ENCODE measurements at regions not wholly inside any gene's neighbourhood (a gene's known extent, or its start where the extent isn't known, plus 50 kb on each side); places are given as distances from the start of the nearest gene placed in this dataset.

- CTCF ChIA-PET: no interaction called here
These were observed 103.5 kb upstream of the RET start for GRCh38 chr10:42973411-42973810.

DNA sequence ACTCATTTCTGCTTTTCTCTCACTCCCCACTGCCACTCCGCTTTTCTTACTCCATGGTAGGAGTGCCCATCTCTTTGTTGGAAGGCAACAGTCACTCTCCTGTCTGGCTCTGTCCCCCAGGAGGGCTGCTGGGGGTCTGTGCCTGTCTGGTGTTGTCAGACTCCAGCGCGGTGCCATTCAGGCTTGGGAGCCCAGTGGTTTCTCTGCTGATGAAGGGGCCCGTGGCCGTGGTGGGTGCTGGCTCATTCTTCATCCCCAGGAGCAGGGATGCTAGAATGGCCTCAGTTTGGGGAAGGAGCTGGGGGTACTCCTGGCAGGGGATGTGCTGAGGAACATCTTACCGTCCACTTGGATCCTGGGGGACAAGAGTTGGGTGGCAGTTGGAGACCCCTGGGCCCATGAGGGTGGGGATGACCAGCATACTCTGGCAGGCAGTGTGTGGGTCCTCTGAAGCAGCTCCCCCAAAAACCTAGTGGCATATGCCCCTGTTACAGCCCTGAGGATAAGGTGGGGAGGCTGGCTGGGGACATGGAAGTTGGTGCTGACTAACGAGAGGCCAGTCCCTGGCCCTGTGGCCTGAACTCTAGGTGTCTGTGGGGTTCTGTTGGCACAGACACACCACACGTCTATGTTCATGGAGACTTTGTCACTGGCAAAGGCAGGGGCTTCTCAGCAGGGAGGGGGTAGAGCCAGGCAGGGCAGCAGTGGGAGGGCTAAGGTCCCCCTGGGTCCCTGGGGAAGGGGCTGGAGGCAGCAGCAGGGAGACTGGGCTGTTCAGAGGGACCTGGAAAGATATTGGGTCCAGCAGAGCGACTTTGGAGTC is 102.8 kb upstream of the RET start:
- no peak for ATAC-seq (replicated peaks in 1 of 4)
- WGBS (ENCODE audit: insufficient coverage): 88% methylated on average over 6 of the region's 9 CpGs
- POLR2A ChIA-PET: no interaction called here

More at GRCh38 chr10:42973411-42973810, 103.5 kb upstream of the RET start:
- ATAC-seq (replicated peaks in 1 of 4) (no peak), DNase-seq (no peak)
- Mint-ChIP-seq H3K4me3 (no peak overlapping the region), H3K36me3 (no peaks in the 10 kb centered on the region), H3K9me3 (no peaks in the 10 kb centered on the region), H3K27ac (no peak overlapping the region), H3K4me1 (no peaks in the 10 kb centered on the region), H3K27me3 (peaks cover 2 to 4% of the 10 kb centered on the region in 2 donors)
- no peaks in the 10 kb centered on the region for H3K9me3 ChIP-seq
- H3K4me1 ChIP-seq (ENCODE audit: control insufficient read depth in 1 of 2, extremely low read depth in 1 of 2, insufficient read depth in 2 of 2, low read length in 2 of 2): no peaks in the 10 kb centered on the region
- H3K4me3 ChIP-seq (ENCODE audit: control insufficient read depth in 1 of 2, extremely low read depth in 1 of 2, low read length in 1 of 2): no peak overlapping the region
- peaks cover 0 to 37% of the 10 kb centered on the region in 2 experiments for H3K27me3 ChIP-seq (replicated peaks in 1 of 2; ENCODE audit: control insufficient read depth in 2 of 2, extremely low read depth in 1 of 2, insufficient read depth in 2 of 2, low read length in 1 of 2)
- no peak overlapping the region for H3K27ac ChIP-seq (ENCODE audit: low read length)
- POLR2A ChIA-PET: no interaction called here
- WGBS (ENCODE audit: insufficient coverage): 60% methylated on average over 2 of the region's 6 CpGs
- no peaks in the 10 kb centered on the region for H3K36me3 ChIP-seq (ENCODE audit: control insufficient read depth in 2 of 2, extremely low read depth in 1 of 2, insufficient read depth in 1 of 2, low read length in 1 of 2)

DNA sequence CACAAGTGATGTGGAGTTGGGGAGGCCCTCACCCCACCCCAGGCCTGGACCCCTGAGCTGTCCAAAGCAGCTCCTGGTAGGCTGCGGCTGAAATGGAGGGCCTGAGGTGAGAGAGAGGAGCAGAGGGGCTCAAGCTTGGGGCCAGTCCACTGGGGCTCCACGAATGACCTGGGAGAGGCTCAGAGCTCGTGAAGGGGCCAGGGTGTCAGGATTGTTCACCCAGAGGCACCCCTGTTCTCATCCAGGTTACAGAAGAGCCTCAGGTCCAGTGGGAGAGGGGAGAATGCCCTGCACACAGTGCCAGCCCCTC is 102.2 kb upstream of the RET start:
- DNase-seq (no peak), ATAC-seq (replicated peaks in 1 of 4) (no peak)
- Mint-ChIP-seq H3K4me1 (no peaks in the 10 kb centered on the region), H3K4me3 (no peak overlapping the region), H3K27ac (no peak overlapping the region), H3K36me3 (no peaks in the 10 kb centered on the region), H3K9me3 (no peaks in the 10 kb centered on the region), H3K27me3 (peaks cover 2 to 4% of the 10 kb centered on the region in 2 donors)
- ChIA-PET CTCF (no interaction called here), POLR2A (no interaction called here)
- no peak overlapping the region for H3K4me3 ChIP-seq (ENCODE audit: control insufficient read depth in 1 of 2, extremely low read depth in 1 of 2, low read length in 1 of 2)
- H3K9me3 ChIP-seq: no peaks in the 10 kb centered on the region
- 51% methylated on average over 2 of the region's 3 CpGs for WGBS (ENCODE audit: insufficient coverage)
- H3K36me3 ChIP-seq (ENCODE audit: control insufficient read depth in 2 of 2, extremely low read depth in 1 of 2, insufficient read depth in 1 of 2, low read length in 1 of 2): no peaks in the 10 kb centered on the region
- no peak overlapping the region for H3K27ac ChIP-seq (ENCODE audit: low read length)
- peaks cover 0 to 34% of the 10 kb centered on the region in 2 experiments for H3K27me3 ChIP-seq (replicated peaks in 1 of 2; ENCODE audit: control insufficient read depth in 2 of 2, extremely low read depth in 1 of 2, insufficient read depth in 2 of 2, low read length in 1 of 2)
- no peaks in the 10 kb centered on the region for H3K4me1 ChIP-seq (ENCODE audit: control insufficient read depth in 1 of 2, extremely low read depth in 1 of 2, insufficient read depth in 2 of 2, low read length in 2 of 2)

More for the DNA sequence above, 102.8 kb upstream of the RET start:
- Histone ChIP-seq H3K9me3 (no peaks in the 10 kb centered on the region), H3K27ac (ENCODE audit: low read length) (no peak overlapping the region), H3K4me1 (ENCODE audit: control insufficient read depth in 1 of 2, extremely low read depth in 1 of 2, insufficient read depth in 2 of 2, low read length in 2 of 2) (no peaks in the 10 kb centered on the region), H3K4me3 (ENCODE audit: control insufficient read depth in 1 of 2, extremely low read depth in 1 of 2, low read length in 1 of 2) (no peak overlapping the region), H3K36me3 (ENCODE audit: control insufficient read depth in 2 of 2, extremely low read depth in 1 of 2, insufficient read depth in 1 of 2, low read length in 1 of 2) (no peaks in the 10 kb centered on the region), H3K27me3 (replicated peaks in 1 of 2; ENCODE audit: control insufficient read depth in 2 of 2, extremely low read depth in 1 of 2, insufficient read depth in 2 of 2, low read length in 1 of 2) (peaks cover 0 to 37% of the 10 kb centered on the region in 2 experiments)
- Mint-ChIP-seq H3K36me3 (no peaks in the 10 kb centered on the region), H3K27me3 (peaks cover 2 to 4% of the 10 kb centered on the region in 2 donors), H3K9me3 (no peaks in the 10 kb centered on the region), H3K4me3 (no peak overlapping the region), H3K4me1 (no peaks in the 10 kb centered on the region), H3K27ac (no peak overlapping the region)
- peak in 4 of 35 experiments; percentile 1 to 17 (median 2) for DNase-seq
- CTCF ChIA-PET: no interaction called here

DNA sequence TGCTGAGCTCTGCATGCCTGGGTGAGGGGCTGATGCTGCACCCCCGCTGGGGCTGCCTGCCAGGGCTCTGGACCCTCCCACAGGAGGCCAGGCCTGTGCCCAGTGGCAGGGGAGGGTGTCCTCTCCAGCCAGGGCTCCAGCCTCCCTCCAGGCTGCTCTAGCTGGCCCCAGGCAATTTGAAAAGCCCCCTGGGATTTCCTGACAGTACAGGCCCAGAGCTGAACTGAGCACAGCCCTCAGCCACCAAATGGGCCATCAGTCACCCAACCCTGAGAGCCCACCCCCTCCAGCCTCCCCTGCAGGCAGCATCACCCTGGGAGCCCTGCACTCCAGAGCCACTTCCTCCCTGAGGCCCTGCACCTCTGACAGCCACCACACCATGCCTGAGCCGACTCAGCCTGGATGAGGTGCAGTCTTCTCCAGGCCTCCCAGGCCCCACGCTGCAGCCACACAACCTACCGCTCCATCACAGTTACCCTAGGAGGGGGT is 101.8 kb upstream of the RET start:
- DNase-seq (peak in 3 of 35 experiments; percentile 0 to 10 (median 5)), ATAC-seq (replicated peaks in 1 of 4) (no peak)
- no peak overlapping the region for H3K4me3 ChIP-seq (ENCODE audit: control insufficient read depth in 1 of 2, extremely low read depth in 1 of 2, low read length in 1 of 2)
- Mint-ChIP-seq H3K27ac (no peak overlapping the region), H3K36me3 (no peaks in the 10 kb centered on the region), H3K4me3 (no peak overlapping the region), H3K27me3 (peaks cover 2 to 4% of the 10 kb centered on the region in 2 donors), H3K4me1 (no peaks in the 10 kb centered on the region), H3K9me3 (no peaks in the 10 kb centered on the region)
- peaks cover 0 to 31% of the 10 kb centered on the region in 2 experiments for H3K27me3 ChIP-seq (replicated peaks in 1 of 2; ENCODE audit: control insufficient read depth in 2 of 2, extremely low read depth in 1 of 2, insufficient read depth in 2 of 2, low read length in 1 of 2)
- no peaks in the 10 kb centered on the region for H3K9me3 ChIP-seq
- no peaks in the 10 kb centered on the region for H3K4me1 ChIP-seq (ENCODE audit: control insufficient read depth in 1 of 2, extremely low read depth in 1 of 2, insufficient read depth in 2 of 2, low read length in 2 of 2)
- H3K27ac ChIP-seq (ENCODE audit: low read length): no peak overlapping the region
- CTCF ChIA-PET: no interaction called here
- H3K36me3 ChIP-seq (ENCODE audit: control insufficient read depth in 2 of 2, extremely low read depth in 1 of 2, insufficient read depth in 1 of 2, low read length in 1 of 2): no peaks in the 10 kb centered on the region
- WGBS (ENCODE audit: insufficient coverage): no CpG with 5 or more reads among the region's 4 CpGs
- POLR2A ChIA-PET: no interaction called here

DNA sequence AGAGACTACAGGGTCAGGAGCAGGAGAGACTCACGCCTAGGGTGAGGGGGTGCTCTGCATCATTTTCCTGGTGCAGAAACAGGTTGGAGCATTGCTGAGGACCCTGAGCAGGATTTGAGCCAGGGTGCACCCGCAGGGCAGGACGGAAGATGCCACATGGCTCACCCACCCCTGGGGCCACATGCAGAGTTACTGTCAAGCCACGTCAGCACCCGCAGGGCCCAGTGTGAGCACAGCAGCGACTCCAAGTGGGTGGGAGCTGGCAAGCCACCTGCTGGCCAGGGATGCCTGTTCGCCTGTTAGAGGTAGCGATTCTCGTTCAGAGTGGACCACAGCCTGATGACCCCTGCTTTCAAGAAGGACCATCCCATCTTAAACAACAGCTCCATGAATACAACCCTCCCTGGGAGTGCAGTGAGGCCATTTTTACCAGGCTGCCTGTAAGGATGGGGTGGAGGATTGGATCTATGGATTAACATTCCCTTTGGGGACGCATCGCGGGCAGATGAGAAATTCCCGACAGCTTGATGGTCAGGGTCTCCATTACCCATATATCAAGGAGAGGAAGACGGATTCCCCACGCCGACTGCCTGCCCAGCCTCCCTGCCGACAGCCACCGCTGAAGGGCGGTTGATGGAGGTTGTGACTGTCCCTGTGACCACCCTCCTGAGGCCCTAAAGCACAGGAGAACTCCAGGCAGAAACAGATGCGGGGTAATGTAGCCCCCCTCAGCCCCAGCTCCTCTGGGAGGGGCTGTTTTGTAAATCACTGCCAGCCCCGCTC is 101.1 kb upstream of the RET start:
- H3K4me1 Mint-ChIP-seq: no peaks in the 10 kb centered on the region
- POLR2A ChIA-PET: no interaction called here

GRCh38 chr10:42976351-42977031 is 100.4 kb upstream of the RET start:
- Mint-ChIP-seq H3K27me3 (peaks cover 2 to 4% of the 10 kb centered on the region in 2 donors), H3K4me1 (no peaks in the 10 kb centered on the region), H3K9me3 (no peaks in the 10 kb centered on the region), H3K4me3 (no peak overlapping the region), H3K36me3 (no peaks in the 10 kb centered on the region), H3K27ac (no peak overlapping the region)
- Histone ChIP-seq H3K4me3 (ENCODE audit: control insufficient read depth in 1 of 2, extremely low read depth in 1 of 2, low read length in 1 of 2) (no peak overlapping the region), H3K9me3 (no peaks in the 10 kb centered on the region), H3K4me1 (ENCODE audit: control insufficient read depth in 1 of 2, extremely low read depth in 1 of 2, insufficient read depth in 2 of 2, low read length in 2 of 2) (no peaks in the 10 kb centered on the region), H3K36me3 (ENCODE audit: control insufficient read depth in 2 of 2, extremely low read depth in 1 of 2, insufficient read depth in 1 of 2, low read length in 1 of 2) (no peaks in the 10 kb centered on the region), H3K27me3 (replicated peaks in 1 of 2; ENCODE audit: control insufficient read depth in 2 of 2, extremely low read depth in 1 of 2, insufficient read depth in 2 of 2, low read length in 1 of 2) (peaks cover 0 to 22% of the 10 kb centered on the region in 2 experiments), H3K27ac (ENCODE audit: low read length) (no peak overlapping the region)
- DNase-seq (peak in 1 of 35 experiments; percentile 12), ATAC-seq (replicated peaks in 1 of 4) (no peak)
- CTCF ChIA-PET: no interaction called here
- POLR2A ChIA-PET: no interaction called here
- WGBS (ENCODE audit: insufficient coverage): 84% methylated on average over 5 of the region's 7 CpGs

More for the DNA sequence above, 101.1 kb upstream of the RET start:
- H3K27ac Mint-ChIP-seq: no peak overlapping the region
- CTCF ChIA-PET: no interaction called here
- peaks cover 2 to 4% of the 10 kb centered on the region in 2 donors for H3K27me3 Mint-ChIP-seq
- WGBS (ENCODE audit: insufficient coverage): 95% methylated on average over 4 of the region's 21 CpGs
- no peaks in the 10 kb centered on the region for H3K36me3 Mint-ChIP-seq
- DNase-seq (peak in 4 of 35 experiments; percentile 1 to 11 (median 5)), ATAC-seq (replicated peaks in 1 of 4) (no peak)
- Histone ChIP-seq H3K27ac (ENCODE audit: low read length) (no peak overlapping the region), H3K4me1 (ENCODE audit: control insufficient read depth in 1 of 2, extremely low read depth in 1 of 2, insufficient read depth in 2 of 2, low read length in 2 of 2) (no peaks in the 10 kb centered on the region), H3K36me3 (ENCODE audit: control insufficient read depth in 2 of 2, extremely low read depth in 1 of 2, insufficient read depth in 1 of 2, low read length in 1 of 2) (no peaks in the 10 kb centered on the region), H3K4me3 (ENCODE audit: control insufficient read depth in 1 of 2, extremely low read depth in 1 of 2, low read length in 1 of 2) (no peak overlapping the region), H3K27me3 (replicated peaks in 1 of 2; ENCODE audit: control insufficient read depth in 2 of 2, extremely low read depth in 1 of 2, insufficient read depth in 2 of 2, low read length in 1 of 2) (peaks cover 0 to 25% of the 10 kb centered on the region in 2 experiments), H3K9me3 (no peaks in the 10 kb centered on the region)
- H3K4me3 Mint-ChIP-seq: no peak overlapping the region
- no peaks in the 10 kb centered on the region for H3K9me3 Mint-ChIP-seq

Measured in T-cell (primary cell).